Endothelial cell (in vitro differentiated cells): ENCODE measurements at regions not wholly inside any gene's neighbourhood (a gene's known extent, or its start where the extent isn't known, plus 50 kb on each side); places are given as distances from the start of the nearest gene placed in this dataset.

Source experiments
- DNase-seq: peaks from one replicate; pipeline ENCODE4 v3.0.0; 2021; ENCODE audit warnings: low spot score
- H3K27ac Mint-ChIP-seq: one replicate; pipeline ENCODE4 v1.8.0; 2021; ENCODE audit warnings: mixed read lengths, inconsistent platforms; ENCODE audit not compliant: unreplicated experiment
- H3K27me3 Mint-ChIP-seq: one replicate; pipeline ENCODE4 v1.8.0; 2021; ENCODE audit warnings: mild to moderate bottlenecking, moderate library complexity, mixed read lengths, inconsistent platforms; ENCODE audit not compliant: unreplicated experiment
- H3K36me3 Mint-ChIP-seq: one replicate; pipeline ENCODE4 v1.8.0; 2021; ENCODE audit warnings: mild to moderate bottlenecking, low read depth, mixed read lengths, inconsistent platforms; ENCODE audit not compliant: unreplicated experiment
- H3K4me1 Mint-ChIP-seq: one replicate; pipeline ENCODE4 v1.8.0; 2021; ENCODE audit warnings: mild to moderate bottlenecking, mixed read lengths, inconsistent platforms; ENCODE audit not compliant: unreplicated experiment
- H3K4me3 Mint-ChIP-seq: one replicate; pipeline ENCODE4 v1.8.0; 2021; ENCODE audit warnings: mild to moderate bottlenecking, mixed read lengths, inconsistent platforms; ENCODE audit not compliant: unreplicated experiment
- H3K9me3 Mint-ChIP-seq: one replicate; pipeline ENCODE4 v1.8.0; 2021; ENCODE audit warnings: mixed read lengths, inconsistent platforms; ENCODE audit not compliant: unreplicated experiment
- CTCF ChIP-seq: fragments of 200-600 bp; sonication (generic); IDR thresholded peaks from one replicate; pipeline ENCODE4 v1.5.0; 2021; ENCODE audit warnings: antibody characterized with exemption; ENCODE audit not compliant: unreplicated experiment

GRCh38 chr13:104181526-104182231, 1115.5 kb upstream of the SLC10A2 start:
- TF ChIP-seq CTCF, result no peak
- H3K4me1 Mint-ChIP-seq, result no peaks in the 10 kb centered on the region
- no peaks in the 10 kb centered on the region for H3K9me3 Mint-ChIP-seq
- no peak overlapping the region for H3K4me3 Mint-ChIP-seq
- no peaks in the 10 kb centered on the region for H3K36me3 Mint-ChIP-seq
- DNase-seq, result no peak
- H3K27me3 Mint-ChIP-seq, result no peaks in the 10 kb centered on the region
- H3K27ac Mint-ChIP-seq, result no peak overlapping the region

GRCh38 chr13:104170980-104171555, 1104.9 kb upstream of the SLC10A2 start:
- TF ChIP-seq CTCF, result no peak
- Mint-ChIP-seq H3K9me3 (no peaks in the 10 kb centered on the region), H3K27me3 (no peaks in the 10 kb centered on the region), H3K4me3 (no peak overlapping the region), H3K36me3 (no peaks in the 10 kb centered on the region), H3K27ac (no peak overlapping the region), H3K4me1 (no peaks in the 10 kb centered on the region)
- DNase-seq, result no peak

- Mint-ChIP-seq H3K36me3 (no peaks in the 10 kb centered on the region), H3K4me3 (no peak overlapping the region), H3K9me3 (no peaks in the 10 kb centered on the region), H3K27ac (no peak overlapping the region), H3K4me1 (no peaks in the 10 kb centered on the region), H3K27me3 (peaks cover 3% of the 10 kb centered on the region)
- no peak for DNase-seq
- no peak for TF ChIP-seq CTCF
Observed at GRCh38 chr13:104163866-104164630, 1097.8 kb upstream of the SLC10A2 start.

- H3K4me1 Mint-ChIP-seq, result no peaks in the 10 kb centered on the region
- no peak overlapping the region for H3K27ac Mint-ChIP-seq
- H3K9me3 Mint-ChIP-seq, result no peaks in the 10 kb centered on the region
- H3K4me3 Mint-ChIP-seq, result no peak overlapping the region
- no peak for DNase-seq
- H3K27me3 Mint-ChIP-seq, result peaks cover 3% of the 10 kb centered on the region
- no peak for TF ChIP-seq CTCF
- no peaks in the 10 kb centered on the region for H3K36me3 Mint-ChIP-seq
Observed at GRCh38 chr13:104160536-104160935, 1094.3 kb upstream of the SLC10A2 start.
